Fibroblast of skin of back (primary cell): ENCODE measurements at regions not wholly inside any gene's neighbourhood (a gene's known extent, or its start where the extent isn't known, plus 50 kb on each side); places are given as distances from the start of the nearest gene placed in this dataset.

Source experiments
- DNase-seq: peaks from one replicate; pipeline ENCODE4 v3.0.0-alpha.2; 2013

GRCh38 chr6:150651808-150652470, 52.3 kb downstream of the PLEKHG1 start:
- no peak for DNase-seq

- peak; percentile 13 for DNase-seq
These were observed 53.3 kb downstream of the PLEKHG1 start for GRCh38 chr6:150652848-150653613.

- DNase-seq: no peak
These were observed 54.9 kb downstream of the PLEKHG1 start for GRCh38 chr6:150654608-150655007.

GRCh38 chr6:150656156-150656555, 56.5 kb downstream of the PLEKHG1 start:
- no peak for DNase-seq

GRCh38 chr6:150658421-150658820, 58.7 kb downstream of the PLEKHG1 start:
- DNase-seq: no peak

- no peak for DNase-seq
These were observed 59.5 kb downstream of the PLEKHG1 start for GRCh38 chr6:150659046-150659763.

- no peak for DNase-seq
These were observed 61.7 kb downstream of the PLEKHG1 start for GRCh38 chr6:150661216-150662007.

- no peak for DNase-seq
These were observed 63.1 kb downstream of the PLEKHG1 start for GRCh38 chr6:150662814-150663213.

- no peak for DNase-seq
These were observed 64.4 kb downstream of the PLEKHG1 start for GRCh38 chr6:150664091-150664490.

- no peak for DNase-seq
These were observed 66.4 kb downstream of the PLEKHG1 start for GRCh38 chr6:150666071-150666470.

- DNase-seq: no peak
These were observed 67.7 kb downstream of the PLEKHG1 start for GRCh38 chr6:150667359-150667758.

GRCh38 chr6:150667977-150668716, 68.5 kb downstream of the PLEKHG1 start:
- DNase-seq: peak; percentile 72

- DNase-seq: no peak
These were observed 69.2 kb downstream of the PLEKHG1 start for GRCh38 chr6:150668900-150669302.

- DNase-seq: no peak
These were observed 70.6 kb downstream of the PLEKHG1 start for GRCh38 chr6:150670311-150670710.

- no peak for DNase-seq
These were observed 73.1 kb downstream of the PLEKHG1 start for GRCh38 chr6:150672800-150673199.

- DNase-seq: no peak
These were observed 74.1 kb downstream of the PLEKHG1 start for GRCh38 chr6:150673720-150674346.

GRCh38 chr6:150676344-150676743, 76.7 kb downstream of the PLEKHG1 start:
- DNase-seq: no peak

- no peak for DNase-seq
These were observed 77.1 kb downstream of the PLEKHG1 start for GRCh38 chr6:150676772-150677171.

GRCh38 chr6:150680510-150680909, 80.8 kb downstream of the PLEKHG1 start:
- DNase-seq: no peak

GRCh38 chr6:150681578-150682395, 82.1 kb downstream of the PLEKHG1 start:
- DNase-seq: no peak

- DNase-seq: no peak
These were observed 83.6 kb downstream of the PLEKHG1 start for GRCh38 chr6:150683320-150683719.
